HEK293T (cell line): ENCODE measurements at regions not wholly inside any gene's neighbourhood (a gene's known extent, or its start where the extent isn't known, plus 50 kb on each side); places are given as distances from the start of the nearest gene placed in this dataset.

Experiments
- CTCF ChIA-PET: fragments of 350-600 bp; formaldehyde crosslinking; extraction: SDS; loops from one replicate; lab custom pipeline; 2021; ENCODE audit warnings: antibody characterized with exemption, inconsistent platforms; lab: Yijun Ruan, JAX
- POLR2A ChIA-PET: fragments of 350-600 bp; formaldehyde crosslinking; extraction: SDS; loops from one replicate; lab custom pipeline; 2020; ENCODE audit warnings: antibody characterized with exemption, inconsistent platforms; lab: Yijun Ruan, JAX
- DNase-seq: peaks from one replicate; pipeline ENCODE4 v3.0.0; 2012; ENCODE audit warnings: mixed read lengths; ENCODE audit errors: extremely low spot score
- ARNT ChIP-seq: fragments of 450-650 bp; IDR thresholded peaks from 2 replicates; pipeline ENCODE4 v1.6.1; 2017; ENCODE audit warnings: mild to moderate bottlenecking
- BHLHE40 ChIP-seq: fragments of 450-650 bp; IDR thresholded peaks from 2 replicates; pipeline ENCODE4 v1.6.1; 2016; ENCODE audit warnings: mild to moderate bottlenecking, moderate library complexity, borderline replicate concordance
- CTBP1 ChIP-seq: fragments of 450-650 bp; IDR thresholded peaks from 2 replicates; pipeline ENCODE4 v1.6.1; 2016; ENCODE audit warnings: borderline replicate concordance
- ELF4 ChIP-seq: fragments of 450-650 bp; IDR thresholded peaks from 2 replicates; pipeline ENCODE4 v1.6.1; 2017; ENCODE audit warnings: antibody characterized with exemption
- FOXA1 ChIP-seq: fragments of 450-650 bp; IDR thresholded peaks from 2 replicates; pipeline ENCODE4 v1.6.1; 2016; ENCODE audit warnings: mild to moderate bottlenecking
- FOXK2 ChIP-seq: fragments of 450-650 bp; IDR thresholded peaks from 2 replicates; pipeline ENCODE4 v1.6.1; 2016; ENCODE audit warnings: mild to moderate bottlenecking
- FOXM1 ChIP-seq: fragments of 450-650 bp; IDR thresholded peaks from 2 replicates; pipeline ENCODE4 v1.6.1; 2017; ENCODE audit warnings: mild to moderate bottlenecking, borderline replicate concordance
- HDGF ChIP-seq: fragments of 450-650 bp; IDR thresholded peaks from 2 replicates; pipeline ENCODE4 v1.6.1; 2017; ENCODE audit warnings: antibody characterized with exemption, borderline replicate concordance
- L3MBTL2 ChIP-seq: fragments of 450-650 bp; conservative IDR thresholded peaks from 2 replicates; pipeline ENCODE4 v1.6.1; 2016; ENCODE audit warnings: mild to moderate bottlenecking
- LEF1 ChIP-seq: fragments of 450-650 bp; IDR thresholded peaks from 2 replicates; pipeline ENCODE4 v1.6.1; 2017; ENCODE audit warnings: mild to moderate bottlenecking, borderline replicate concordance
- NFRKB ChIP-seq: fragments of 450-650 bp; IDR thresholded peaks from 2 replicates; pipeline ENCODE4 v1.6.1; 2016; ENCODE audit warnings: mild to moderate bottlenecking, moderate library complexity
- SP1 ChIP-seq: fragments of 450-650 bp; IDR thresholded peaks from 2 replicates; pipeline ENCODE4 v1.6.1; 2017
- SUZ12 ChIP-seq: fragments of 450-650 bp; IDR thresholded peaks from 2 replicates; pipeline ENCODE4 v1.6.1; 2016; ENCODE audit warnings: mild to moderate bottlenecking
- TARDBP ChIP-seq: fragments of 450-650 bp; IDR thresholded peaks from 2 replicates; pipeline ENCODE4 v1.6.1; 2016
- ZNF384 ChIP-seq: fragments of 450-650 bp; IDR thresholded peaks from 2 replicates; pipeline ENCODE4 v1.6.1; 2016
- TF ChIP-seq, protein P1 (sequence below): fragments of 450-650 bp; IDR thresholded peaks from 2 replicates; pipeline ENCODE4 v1.6.1; 2016

DNA sequence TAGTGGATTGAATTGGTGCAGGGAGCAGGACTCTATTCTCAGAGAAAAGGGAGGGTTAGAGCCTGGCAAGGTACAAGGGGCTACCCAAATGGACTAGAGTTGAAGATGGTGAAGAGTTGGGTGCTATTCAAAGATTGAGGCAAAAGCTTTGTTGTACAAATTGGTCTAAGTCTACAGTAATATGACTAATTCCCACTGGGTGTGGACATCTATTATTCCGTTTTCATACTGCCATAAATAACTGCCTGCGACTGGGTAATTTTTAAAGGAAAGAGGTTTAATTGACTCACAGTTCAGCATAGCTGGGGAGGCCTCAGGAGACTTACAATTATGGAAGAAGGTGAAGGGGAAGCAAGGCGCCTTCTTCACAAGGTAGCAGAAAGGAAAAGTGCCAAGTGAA is 266.3 kb downstream of the TPBG start:
- ChIA-PET CTCF (no interaction called here), POLR2A (no interaction called here)
- TF ChIP-seq FOXM1, result no peak
- TF ChIP-seq FOXK2, result no peak
- no peak for TF ChIP-seq LEF1
- no peak for TF ChIP-seq SP1
- TF ChIP-seq TARDBP, result no peak
- TF ChIP-seq L3MBTL2, result no peak
- no peak for TF ChIP-seq HDGF
- TF ChIP-seq CTBP1, result no peak
- no peak for TF ChIP-seq ELF4
- TF ChIP-seq, protein P1, sequence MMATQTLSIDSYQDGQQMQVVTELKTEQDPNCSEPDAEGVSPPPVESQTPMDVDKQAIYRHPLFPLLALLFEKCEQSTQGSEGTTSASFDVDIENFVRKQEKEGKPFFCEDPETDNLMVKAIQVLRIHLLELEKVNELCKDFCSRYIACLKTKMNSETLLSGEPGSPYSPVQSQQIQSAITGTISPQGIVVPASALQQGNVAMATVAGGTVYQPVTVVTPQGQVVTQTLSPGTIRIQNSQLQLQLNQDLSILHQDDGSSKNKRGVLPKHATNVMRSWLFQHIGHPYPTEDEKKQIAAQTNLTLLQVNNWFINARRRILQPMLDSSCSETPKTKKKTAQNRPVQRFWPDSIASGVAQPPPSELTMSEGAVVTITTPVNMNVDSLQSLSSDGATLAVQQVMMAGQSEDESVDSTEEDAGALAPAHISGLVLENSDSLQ, result no peak
- no peak for TF ChIP-seq ZNF384
- no peak for TF ChIP-seq BHLHE40
- TF ChIP-seq ARNT, result no peak
- TF ChIP-seq FOXA1, result no peak
- no peak for TF ChIP-seq NFRKB
- TF ChIP-seq SUZ12, result no peak
- DNase-seq, result no peak

DNA sequence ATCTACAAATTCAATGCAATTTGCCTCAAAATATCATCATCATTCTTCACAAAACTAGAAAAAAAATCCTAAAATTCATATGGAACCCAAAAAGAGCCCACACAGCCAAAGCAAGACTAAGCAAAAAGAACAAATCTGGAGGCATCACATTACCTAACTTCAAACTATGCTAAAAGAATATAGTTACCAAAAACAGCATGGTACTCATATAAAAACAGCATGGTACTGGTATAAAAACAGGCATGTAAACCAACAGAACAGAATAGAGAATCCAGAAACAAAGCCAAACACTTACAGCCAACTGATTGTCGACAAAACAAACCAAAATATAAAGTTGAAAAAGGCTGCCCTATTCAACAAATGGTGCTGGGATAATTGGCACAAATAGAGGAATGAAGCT is 278.1 kb downstream of the TPBG start:
- TF ChIP-seq LEF1 (no peak), ZNF384 (no peak), FOXM1 (no peak), FOXK2 (no peak), FOXA1 (no peak), TARDBP (no peak), SP1 (no peak), HDGF (no peak)
- POLR2A ChIA-PET, result no interaction called here
- no peak for DNase-seq
- CTCF ChIA-PET, result no interaction called here

DNA sequence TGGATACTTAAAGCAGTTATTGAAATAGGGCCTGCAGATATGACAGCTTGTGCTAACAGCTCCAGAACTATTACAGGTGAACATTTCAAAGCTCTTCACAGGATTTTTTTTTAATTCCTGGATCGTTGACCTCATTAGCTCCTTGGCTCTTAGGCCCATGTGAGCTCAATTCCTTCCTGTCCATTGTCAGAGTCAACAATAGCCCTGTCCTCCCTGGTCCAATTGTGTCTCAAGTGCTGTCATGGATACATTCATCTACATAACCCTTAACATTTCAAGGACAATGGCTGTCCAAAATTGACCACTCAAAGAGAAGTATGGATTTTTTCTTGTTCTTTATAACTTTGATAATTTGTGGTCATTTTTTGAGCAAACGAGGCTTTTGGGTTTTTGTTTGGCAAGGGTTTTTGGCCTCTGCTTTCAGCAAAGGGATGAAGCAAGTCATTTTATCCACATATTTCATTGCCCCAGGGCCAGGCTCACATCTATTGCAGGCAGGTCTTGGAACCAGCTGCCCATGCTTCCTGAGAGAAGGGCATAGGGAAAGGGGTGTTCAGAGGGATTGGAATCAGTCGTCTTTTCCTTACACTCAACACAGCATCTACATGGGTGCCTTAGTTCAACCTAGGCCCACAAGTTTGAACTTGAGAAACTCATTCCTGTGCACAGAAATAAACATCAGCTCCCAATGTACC is 282.1 kb downstream of the TPBG start:
- CTCF ChIA-PET, result no interaction called here
- POLR2A ChIA-PET, result no interaction called here
- TF ChIP-seq SUZ12 (no peak), ZNF384 (no peak), SP1 (no peak), TARDBP (no peak), FOXM1 (no peak), ELF4 (no peak), FOXK2 (no peak), NFRKB (no peak), LEF1 (no peak), FOXA1 (no peak), L3MBTL2 (no peak), HDGF (no peak), CTBP1 (no peak), BHLHE40 (no peak)
- TF ChIP-seq, protein P1, result no peak
- no peak for DNase-seq

DNA sequence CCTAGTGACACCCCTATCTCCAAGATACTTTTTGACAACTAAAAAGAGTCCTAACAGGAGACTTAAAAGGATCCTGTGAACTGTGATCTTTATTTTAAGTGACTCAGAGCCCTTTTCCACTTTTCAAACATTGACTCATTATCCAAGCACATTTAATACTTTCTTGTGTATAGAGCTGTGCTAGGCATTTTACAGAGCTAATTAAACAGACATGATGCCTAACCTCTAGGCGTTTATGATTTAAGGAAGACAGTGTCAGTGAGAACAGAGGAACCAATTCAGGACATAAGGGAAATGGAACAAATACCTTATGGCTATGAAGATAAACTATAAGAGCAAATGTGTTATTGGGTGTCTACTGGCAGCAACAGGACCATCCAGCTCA is 282.6 kb downstream of the TPBG start:
- CTCF ChIA-PET, result no interaction called here
- POLR2A ChIA-PET, result no interaction called here
- TF ChIP-seq, protein P1, result no peak
- no peak for TF ChIP-seq SUZ12
- no peak for TF ChIP-seq TARDBP
- TF ChIP-seq FOXK2, result no peak
- no peak for TF ChIP-seq HDGF
- TF ChIP-seq FOXM1, result no peak
- no peak for TF ChIP-seq ZNF384
- TF ChIP-seq L3MBTL2, result no peak

DNA sequence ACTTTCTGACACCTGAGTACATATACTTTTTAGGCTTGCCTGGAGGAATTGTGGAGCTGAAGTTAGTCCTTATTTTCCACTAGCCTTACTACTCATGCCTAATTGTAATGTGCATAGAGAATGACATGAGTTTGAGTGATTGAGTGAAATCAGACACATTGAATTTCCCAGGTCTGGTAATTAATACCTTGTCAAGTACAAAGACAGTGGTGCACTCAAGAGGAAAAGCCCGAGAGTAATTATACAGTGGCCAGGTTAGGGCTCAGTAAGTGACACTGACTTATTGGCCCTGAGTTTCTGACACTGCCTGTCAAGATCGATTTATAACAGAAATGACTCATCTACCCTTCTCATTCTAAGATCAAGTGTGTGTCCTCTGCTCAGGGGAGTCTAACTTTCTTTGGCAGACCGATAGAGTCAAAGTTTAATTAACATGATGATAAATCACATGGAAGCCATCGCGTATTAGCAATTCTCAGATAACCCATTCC is 288.3 kb downstream of the TPBG start:
- ChIA-PET POLR2A (no interaction called here), CTCF (no interaction called here)
- TF ChIP-seq, protein P1, result 0 out of 2 replicates have a peak, but pooled peaks have one; percentile 6
- TF ChIP-seq SUZ12, result no peak
- no peak for DNase-seq

More for the DNA sequence above, 282.6 kb downstream of the TPBG start:
- DNase-seq, result no peak

DNA sequence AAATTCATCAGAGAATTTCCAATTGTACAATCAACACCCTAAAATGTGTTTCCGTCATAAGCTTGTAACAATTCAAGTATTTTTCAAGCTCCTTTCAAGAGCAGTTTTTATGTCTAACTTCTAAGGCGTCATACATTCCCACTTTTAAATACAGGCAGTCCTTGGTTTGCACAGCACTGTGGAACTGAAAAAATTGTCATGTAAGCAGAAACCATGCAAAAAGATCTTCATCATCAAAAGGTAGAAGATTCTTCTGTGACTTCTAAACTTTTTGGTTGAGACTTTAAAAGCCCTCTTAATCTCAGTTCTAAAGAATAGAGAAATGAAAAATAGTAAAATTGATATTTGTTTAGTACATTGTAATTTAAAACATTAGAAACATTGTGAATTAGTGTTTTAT is 315.6 kb downstream of the TPBG start:
- DNase-seq, result no peak
- TF ChIP-seq, protein P1, result no peak
- TF ChIP-seq SUZ12 (no peak), FOXA1 (no peak), SP1 (no peak), CTBP1 (no peak), FOXM1 (no peak), HDGF (no peak), L3MBTL2 (no peak)
- CTCF ChIA-PET, result no interaction called here
- POLR2A ChIA-PET, result no interaction called here
